Amygdala (tissue), 56 donors: ENCODE measurements at regions not wholly inside any gene's neighbourhood (a gene's known extent, or its start where the extent isn't known, plus 50 kb on each side); places are given as distances from the start of the nearest gene placed in this dataset.
"Not testable (repeated sequence)": the region's sequence is repeated elsewhere in the genome, so short reads cannot be mapped to it uniquely, and the experiment has no call there.

Source experiments
- DNase-seq, 56 donors: peaks; one replicate each; lab custom pipeline; 2025; lab: John Stamatoyannopoulos, UW

- DNase-seq, result no peak
Observed at GRCh38 chr7:22066522-22066921, 120.8 kb upstream of the CDCA7L start.

DNA sequence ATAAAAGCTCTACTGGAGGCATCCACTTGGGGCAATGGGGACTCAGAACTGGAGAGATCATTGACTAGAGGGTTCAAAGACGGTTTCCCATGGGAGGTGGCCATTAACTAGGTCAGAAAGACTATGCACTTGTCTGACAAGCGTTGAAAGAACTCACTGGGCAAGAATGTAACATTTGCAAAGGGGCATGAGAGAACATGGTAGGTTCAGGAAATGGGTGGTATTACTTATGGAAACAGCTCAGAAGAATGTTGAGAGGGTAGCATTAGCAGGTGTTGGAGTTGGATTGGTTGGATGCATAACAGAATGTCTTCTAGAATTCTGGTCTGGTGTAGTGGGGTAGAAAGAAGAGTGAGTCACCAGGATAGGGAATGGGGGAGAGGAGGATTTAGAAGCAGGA lies 119.1 kb upstream of the CDCA7L start:
- no peak for DNase-seq

- no peak for DNase-seq
Observed at GRCh38 chr7:22061775-22062174, 116.1 kb upstream of the CDCA7L start.

DNA sequence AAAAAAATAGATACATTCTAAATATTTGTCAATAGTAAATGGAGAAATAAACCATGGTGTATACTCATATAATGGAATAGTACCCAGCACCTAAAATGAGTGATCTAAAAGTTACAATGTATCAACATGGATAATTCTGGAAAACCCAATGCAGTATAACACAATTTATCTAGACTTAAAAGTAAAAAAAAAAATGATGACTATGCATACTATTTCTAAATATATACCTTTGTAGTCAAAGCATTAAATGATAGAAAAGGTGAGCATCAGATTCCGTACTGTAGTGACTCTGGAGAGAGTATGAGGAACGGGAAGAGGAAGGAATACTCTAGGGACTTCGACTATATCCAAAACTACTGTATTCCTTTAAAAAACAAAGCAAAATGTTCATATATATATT lies 115.2 kb upstream of the CDCA7L start:
- no peak for DNase-seq

DNA sequence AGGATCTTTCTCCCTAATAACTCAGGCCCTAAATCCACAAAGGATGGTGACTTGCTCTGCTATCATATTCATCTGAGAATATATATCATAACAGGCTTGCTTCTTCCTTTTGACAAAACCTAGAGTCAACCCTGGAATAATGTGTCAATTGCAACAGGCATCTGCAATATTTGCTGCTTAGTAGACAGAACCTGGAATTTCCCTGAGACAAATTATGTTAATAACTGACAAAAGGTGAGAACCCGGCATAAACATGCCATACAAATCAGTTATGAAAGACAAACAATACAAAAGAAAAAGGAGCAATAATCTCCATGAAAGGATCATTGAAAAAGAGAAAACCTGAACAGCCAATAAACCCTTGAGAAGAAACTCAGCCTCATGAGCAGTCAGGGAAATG lies 114.5 kb upstream of the CDCA7L start:
- DNase-seq, result no peak

DNA sequence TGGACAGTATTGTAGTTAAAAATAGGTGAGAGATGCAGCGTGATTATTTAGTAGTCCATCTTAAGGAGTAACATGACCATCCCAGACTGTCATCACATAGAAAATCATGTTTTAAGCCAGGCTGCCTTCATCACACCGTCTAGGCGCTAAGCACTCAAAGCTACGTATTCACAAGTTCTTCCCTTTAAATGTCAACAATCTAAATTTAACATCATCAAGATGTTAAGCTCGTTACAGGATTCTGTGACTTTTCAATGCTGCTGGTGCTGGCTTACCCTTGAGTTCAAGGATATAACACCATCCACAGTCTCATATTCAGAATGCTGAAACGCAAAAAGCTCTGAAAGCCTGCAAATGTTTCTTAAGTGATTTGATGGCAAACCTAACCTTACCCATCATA lies 109.5 kb upstream of the CDCA7L start:
- DNase-seq, result no peak

DNA sequence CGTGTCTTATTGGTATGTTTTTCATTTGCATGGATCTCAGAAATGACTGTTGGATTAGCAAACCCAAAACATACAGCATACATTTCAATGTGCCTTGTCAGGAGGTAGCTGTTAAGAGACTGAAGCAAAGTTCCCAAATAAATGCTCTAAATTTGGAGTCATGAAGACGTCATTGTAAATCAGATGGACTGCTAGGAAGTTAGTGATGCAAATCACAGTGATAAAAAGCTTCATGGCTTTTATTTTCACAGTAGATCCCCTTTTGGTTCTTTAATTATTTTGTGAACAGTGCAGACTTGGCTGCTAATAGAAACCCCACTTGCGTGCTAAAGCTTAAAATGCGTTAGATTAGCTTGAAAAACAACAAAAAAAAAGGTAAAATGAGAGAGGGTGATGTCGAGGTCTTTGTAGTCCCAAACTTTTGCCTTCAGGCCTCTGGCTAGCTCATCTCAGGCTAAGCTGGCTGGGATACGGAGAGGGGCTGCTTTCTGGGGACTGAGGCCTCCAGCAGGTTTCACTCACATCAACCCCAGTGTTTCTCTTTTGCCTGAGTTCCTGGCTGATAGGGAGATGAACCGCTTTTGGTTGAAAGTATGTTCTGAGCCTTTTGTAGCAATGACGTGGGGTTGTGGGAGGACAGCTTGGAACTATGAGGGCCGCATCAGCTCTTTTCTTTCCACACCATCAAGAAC lies 107.1 kb upstream of the CDCA7L start:
- DNase-seq, result no peak

GRCh38 chr7:22051886-22052673 lies 106.4 kb upstream of the CDCA7L start:
- peak in 3 of 56 donors; percentile 4 to 14 (median 6) for DNase-seq

GRCh38 chr7:22049766-22050500 lies 104.2 kb upstream of the CDCA7L start:
- DNase-seq, result peak in 1 of 56 donors; percentile 3

GRCh38 chr7:22043367-22043766 lies 97.7 kb upstream of the CDCA7L start:
- DNase-seq, result no peak

DNA sequence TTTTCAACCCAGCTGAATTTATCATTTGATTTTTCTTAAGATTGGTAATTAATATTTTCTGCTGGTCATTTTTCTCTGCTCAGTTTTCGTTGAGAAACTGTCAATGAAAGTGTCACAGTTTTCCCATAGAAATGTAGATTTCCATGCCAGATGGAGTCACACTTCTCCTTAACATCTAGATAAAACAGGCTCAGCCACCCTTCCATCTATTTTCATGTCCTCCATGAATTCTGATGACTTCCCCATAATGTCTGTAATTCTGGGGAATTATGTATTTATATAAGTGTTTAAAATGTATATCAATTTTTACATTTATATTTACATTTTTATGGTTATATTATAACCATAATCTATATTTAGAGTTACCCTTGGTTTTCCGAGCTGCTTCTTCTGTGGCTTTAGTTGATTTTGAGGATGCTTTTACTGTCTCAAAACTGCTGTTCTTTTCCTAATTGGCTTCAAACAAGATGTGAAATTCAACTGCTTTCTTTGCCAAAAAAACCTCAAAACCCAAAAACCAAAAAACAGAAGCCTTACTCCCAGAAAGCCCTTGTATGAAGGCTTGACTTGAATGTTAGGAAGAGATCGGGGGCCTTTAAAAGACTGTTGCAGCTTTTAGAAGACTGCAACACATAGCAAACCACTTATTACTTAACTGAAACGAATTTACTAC lies 95.4 kb upstream of the CDCA7L start:
- no peak for DNase-seq

- no peak for DNase-seq
Observed at GRCh38 chr7:22039670-22040069, 94.0 kb upstream of the CDCA7L start.

DNA sequence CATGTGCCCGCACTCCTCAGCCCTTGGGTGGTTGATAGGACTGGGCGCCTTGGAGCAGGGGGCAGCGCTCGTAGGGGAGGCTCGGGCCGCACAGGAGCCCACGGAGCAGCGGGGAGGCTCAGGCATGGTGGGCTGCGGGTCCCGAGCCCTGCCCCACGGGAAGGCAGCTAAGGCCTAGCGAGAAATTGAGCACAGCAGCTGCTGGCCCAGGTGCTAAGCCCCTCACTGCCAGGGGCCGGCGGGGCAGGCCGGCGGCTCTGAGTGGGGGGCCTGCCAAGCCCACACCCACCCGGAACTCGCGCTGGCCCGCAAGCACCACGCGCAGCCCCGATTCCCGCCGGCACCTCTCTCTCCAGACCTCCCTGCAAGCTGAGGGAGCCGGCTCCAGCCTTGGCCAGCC lies 86.7 kb upstream of the CDCA7L start:
- not testable (repeated sequence) for DNase-seq

- DNase-seq, result not testable (repeated sequence)
Observed at GRCh38 chr7:22028656-22029055, 83.0 kb upstream of the CDCA7L start.

DNA sequence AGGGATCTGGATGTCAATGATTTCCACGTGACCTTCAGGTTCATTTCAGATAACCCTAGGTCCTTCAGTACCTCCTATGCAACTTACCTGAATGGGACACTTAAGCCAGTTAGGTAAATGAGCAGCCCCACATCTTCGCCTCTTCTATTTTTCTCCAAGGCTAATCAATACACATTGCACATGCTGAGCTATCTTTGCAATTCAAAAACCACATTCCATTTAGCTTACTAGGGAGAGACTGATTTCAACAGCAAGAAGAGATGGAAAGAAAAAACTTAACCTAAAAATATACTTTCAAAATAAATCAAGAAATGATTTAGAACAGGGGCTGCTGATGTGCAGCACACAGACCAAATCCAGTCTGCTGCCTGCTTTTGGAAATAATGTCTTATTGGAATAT lies 81.8 kb upstream of the CDCA7L start:
- DNase-seq, result no peak

- DNase-seq, result no peak
Observed at GRCh38 chr7:22025983-22026382, 80.3 kb upstream of the CDCA7L start.

GRCh38 chr7:22025075-22025474 lies 79.4 kb upstream of the CDCA7L start:
- DNase-seq, result no peak

GRCh38 chr7:22019931-22020330 lies 74.2 kb upstream of the CDCA7L start:
- no peak for DNase-seq

GRCh38 chr7:22016507-22016906 lies 70.8 kb upstream of the CDCA7L start:
- peak in 2 of 56 donors; percentile 1 to 2 for DNase-seq

DNA sequence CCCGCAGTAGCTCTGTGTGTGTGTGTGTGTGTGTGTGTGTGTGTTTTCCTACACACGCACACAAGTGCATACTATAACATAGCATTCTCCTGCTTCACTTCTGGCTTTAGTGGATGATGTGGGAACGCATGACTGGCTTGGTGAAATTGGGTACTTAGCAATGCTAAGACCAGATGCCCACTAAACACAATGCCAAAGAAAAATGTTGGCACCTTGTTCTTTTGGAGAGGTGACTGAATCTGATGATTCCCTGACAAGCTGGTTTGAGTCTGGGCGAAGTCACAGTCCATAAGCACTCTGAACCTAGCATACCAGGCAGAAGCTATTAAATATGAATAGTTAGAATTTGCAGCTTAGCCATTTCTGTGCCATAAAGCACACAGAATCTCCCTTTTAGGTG lies 68.0 kb upstream of the CDCA7L start:
- DNase-seq, result no peak

GRCh38 chr7:22008683-22009082 lies 63.0 kb upstream of the CDCA7L start:
- no peak for DNase-seq
